ENCODE measurements at regions not wholly inside any gene's neighbourhood (a gene's known extent, or its start where the extent isn't known, plus 50 kb on each side); places are given as distances from the start of the nearest gene placed in this dataset.

DNA sequence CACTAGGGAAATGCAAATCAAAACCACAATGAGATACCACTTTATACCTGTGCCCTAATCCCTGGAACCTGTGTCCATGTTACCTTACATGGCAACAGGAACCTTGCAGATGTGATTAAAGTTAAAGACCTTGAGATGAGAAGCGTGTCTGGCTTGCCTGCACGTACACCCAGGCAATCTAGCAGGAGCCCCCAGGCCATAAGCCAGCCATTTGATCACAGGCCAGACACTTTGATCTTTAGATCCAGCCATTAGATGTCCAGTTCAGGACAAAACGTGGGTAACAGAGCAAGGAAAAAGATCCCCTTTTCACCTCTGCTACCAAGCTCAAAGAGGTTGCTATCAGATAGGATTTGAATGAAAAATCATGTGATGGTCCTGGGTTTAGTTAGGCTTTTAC lies 378.8 kb downstream of the BUD13 start:
- TF ChIP-seq, protein P1, sequence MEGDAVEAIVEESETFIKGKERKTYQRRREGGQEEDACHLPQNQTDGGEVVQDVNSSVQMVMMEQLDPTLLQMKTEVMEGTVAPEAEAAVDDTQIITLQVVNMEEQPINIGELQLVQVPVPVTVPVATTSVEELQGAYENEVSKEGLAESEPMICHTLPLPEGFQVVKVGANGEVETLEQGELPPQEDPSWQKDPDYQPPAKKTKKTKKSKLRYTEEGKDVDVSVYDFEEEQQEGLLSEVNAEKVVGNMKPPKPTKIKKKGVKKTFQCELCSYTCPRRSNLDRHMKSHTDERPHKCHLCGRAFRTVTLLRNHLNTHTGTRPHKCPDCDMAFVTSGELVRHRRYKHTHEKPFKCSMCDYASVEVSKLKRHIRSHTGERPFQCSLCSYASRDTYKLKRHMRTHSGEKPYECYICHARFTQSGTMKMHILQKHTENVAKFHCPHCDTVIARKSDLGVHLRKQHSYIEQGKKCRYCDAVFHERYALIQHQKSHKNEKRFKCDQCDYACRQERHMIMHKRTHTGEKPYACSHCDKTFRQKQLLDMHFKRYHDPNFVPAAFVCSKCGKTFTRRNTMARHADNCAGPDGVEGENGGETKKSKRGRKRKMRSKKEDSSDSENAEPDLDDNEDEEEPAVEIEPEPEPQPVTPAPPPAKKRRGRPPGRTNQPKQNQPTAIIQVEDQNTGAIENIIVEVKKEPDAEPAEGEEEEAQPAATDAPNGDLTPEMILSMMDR (IDR thresholded peaks at IDR 0.05) = no peak
- TF ChIP-seq EZH2phosphoT487 (IDR thresholded peaks at IDR 0.05) (no peak), EZH2 (IDR thresholded peaks at IDR 0.05) (no peak)
